Suppressor macrophage (primary cell): ENCODE measurements at regions not wholly inside any gene's neighbourhood (a gene's known extent, or its start where the extent isn't known, plus 50 kb on each side); places are given as distances from the start of the nearest gene placed in this dataset.
"Not testable (repeated sequence)": the region's sequence is repeated elsewhere in the genome, so short reads cannot be mapped to it uniquely, and the experiment has no call there.

Experiments used
- DNase-seq, 4 experiments: peaks; one replicate each; pipeline ENCODE4 v3.0.0-alpha.2; 2020 to 2022

DNA sequence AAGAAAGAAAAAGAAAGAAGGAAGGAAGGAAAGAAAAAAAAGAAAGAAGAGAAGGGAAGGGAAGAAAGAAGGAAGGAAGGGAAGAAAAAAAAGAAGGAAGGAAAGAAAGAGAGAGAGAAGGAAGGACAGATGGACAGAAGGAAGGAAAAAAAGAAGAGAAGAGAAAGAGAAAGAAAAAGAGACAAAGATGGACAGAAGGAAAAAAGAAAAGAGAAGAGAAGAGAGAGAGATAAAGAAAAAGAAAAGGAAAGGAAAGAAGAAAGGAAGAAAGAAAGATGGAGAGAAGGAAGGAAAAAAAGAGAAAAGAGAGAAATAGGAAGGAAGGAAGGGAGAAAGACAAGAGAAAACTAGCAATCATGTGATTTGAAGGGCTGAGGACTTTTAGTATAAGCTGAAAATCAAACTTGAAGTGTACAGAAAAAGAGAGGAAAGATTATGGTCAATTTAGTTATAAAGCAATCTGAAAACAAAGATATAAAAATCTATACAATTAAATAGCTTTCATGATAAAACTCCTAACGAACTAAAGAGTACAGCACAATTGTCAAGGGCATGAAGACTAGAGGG, 115.3 kb downstream of the LTN1 start:
- no peak for DNase-seq

DNA sequence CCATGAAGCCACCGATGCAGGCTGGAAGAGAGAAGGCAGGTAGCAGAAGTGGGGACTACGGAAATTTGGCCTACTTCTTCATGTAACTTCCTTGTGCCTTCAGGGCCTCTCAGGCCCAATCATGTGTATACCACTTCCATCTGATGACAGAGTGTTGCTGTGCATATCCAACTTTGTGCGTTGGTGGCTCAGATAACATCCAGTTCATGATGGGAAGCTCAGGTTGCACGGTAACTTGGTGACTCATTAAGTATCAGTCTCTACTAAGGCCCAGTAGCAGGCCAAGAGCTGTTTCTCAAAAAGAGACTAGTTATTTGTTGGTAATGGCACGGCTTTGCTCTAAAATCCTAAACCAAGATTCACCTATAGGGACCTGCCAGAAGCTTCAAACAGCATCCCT, 117.6 kb downstream of the LTN1 start:
- DNase-seq: no peak

DNA sequence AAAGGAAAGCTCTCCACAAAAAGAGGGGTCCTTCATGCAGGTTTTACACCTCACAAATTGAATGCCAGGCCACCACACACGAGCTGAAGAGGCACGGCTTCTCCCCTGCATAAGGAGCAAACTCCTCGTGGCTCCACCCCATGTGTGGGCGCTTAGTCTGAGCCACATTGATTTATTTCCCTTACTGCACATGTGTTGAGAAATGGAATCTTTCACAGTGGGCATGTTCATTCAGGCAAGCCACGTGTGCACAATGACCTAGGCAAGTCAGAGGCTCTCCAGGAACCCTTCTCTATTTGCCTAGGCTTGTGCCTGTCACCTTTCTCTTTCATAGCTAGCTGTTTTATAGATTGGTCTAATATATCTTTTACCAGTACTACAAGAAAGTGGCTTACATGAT, 120.5 kb downstream of the LTN1 start:
- DNase-seq: no peak

DNA sequence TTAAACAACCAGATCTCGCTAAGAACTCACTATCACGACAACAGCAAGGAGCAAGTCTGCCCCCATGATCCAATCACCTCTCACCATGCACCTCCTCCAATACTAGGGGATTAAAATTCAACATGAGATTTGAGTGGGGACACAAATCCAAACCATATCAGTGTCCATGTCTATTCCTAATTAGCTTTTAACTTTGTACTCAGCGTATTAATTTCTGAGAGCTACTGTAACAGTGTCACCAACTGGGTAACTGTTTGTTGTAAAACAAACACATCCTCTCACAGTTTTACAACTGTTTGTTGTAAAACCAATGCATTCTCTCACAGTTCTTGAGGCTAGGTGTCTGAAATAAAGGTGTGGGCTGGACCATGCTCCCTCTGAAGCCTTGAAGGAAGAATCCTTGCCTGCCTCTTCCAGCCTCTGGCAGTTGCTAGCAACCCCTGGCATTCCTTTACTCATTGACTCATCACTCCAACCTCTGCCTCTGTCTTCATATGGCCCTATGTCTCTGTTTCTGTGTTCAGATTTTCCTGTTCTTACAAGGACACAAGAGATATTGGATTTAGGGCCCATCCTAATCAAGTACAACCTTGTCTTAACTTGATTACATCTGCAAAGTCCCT, 121.2 kb downstream of the LTN1 start:
- no peak for DNase-seq

DNA sequence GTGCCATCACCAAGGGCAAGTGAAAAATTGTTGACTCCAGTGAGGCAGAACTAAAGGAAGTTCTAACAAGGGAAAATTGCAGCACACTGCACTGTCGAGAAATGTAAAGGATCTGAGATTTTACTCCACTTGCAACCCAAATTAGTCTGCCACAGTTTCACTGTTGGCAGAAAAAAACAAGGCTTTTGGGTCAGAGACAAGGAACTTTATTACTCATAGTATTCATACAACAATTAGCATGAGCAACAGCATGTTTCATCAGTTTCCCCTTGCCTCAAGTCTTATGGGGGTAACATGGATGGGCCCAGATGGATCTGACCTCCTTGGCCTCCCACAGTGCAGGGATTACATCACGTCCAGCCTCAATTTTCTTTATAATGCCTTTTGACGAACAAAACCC, 125.3 kb downstream of the LTN1 start:
- no peak for DNase-seq

DNA sequence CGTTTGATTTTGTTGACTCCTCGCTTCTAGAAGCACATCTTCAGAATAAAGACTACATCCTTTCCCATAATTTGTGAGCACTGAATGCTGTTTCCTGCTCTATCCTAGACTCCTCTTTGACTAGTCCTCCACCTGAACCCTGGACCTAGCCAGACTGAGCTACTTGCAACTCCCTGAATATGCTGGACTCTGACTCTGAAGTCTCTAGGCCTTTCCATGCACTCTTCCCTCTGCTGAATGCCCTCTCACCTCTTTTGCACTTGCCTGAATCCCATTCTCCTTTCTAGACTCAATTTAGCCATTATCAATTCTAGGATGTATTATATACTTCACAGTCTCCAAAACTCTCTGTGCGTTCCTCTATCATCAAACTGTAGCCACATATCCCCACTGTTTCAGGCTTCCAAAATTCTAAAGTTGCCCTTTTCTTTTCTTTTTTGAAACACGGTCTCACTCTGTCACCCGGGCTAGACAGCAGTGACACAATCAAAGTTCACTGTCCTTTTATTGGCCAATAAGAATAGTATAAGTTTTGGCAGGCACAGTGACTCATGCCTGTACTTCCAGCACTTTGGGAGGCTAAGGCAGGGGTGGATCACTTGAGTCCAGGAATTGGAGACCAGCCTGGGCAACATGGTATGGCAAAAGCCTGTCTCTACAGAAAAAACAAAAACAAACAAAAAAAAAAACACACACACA, 127.0 kb downstream of the LTN1 start:
- DNase-seq: no peak

DNA sequence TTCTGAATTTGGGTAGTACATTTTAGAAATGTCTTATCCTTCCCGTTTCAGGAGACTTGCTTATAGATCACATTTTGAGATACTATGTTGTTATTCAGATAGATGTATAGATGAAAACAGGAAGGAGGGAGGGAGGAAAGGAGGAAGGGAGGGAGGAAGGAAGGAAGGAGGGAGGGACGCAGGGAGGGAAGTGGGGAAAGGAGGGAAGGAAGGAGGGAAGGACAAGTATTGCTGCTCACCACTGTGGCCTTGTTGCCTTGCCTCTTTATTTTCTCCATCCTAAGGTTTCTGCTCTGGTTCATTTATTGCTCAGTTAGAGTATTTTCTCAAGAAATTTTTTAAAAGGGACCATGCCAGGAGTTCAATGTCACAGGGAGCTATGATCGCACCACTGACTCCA, 134.3 kb downstream of the LTN1 start:
- no peak for DNase-seq

DNA sequence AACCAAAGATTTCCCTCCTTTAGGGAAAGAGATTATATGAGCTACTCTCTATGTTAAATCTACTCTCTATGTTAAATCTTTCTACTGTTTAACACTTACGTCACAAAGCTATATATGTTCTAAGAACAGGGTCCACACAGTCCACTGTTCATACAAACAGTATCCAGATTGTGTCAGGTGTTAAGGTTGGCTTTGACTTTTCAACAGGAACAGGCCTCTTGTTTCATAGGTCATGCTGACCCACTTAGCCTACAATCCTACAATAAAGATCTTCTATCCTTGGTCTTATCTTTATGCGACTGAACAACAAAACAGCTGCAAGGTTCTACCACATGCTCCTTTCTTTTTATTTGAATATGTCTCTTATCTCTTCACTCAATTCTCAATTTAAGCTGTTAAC, 134.9 kb downstream of the LTN1 start:
- DNase-seq: no peak

DNA sequence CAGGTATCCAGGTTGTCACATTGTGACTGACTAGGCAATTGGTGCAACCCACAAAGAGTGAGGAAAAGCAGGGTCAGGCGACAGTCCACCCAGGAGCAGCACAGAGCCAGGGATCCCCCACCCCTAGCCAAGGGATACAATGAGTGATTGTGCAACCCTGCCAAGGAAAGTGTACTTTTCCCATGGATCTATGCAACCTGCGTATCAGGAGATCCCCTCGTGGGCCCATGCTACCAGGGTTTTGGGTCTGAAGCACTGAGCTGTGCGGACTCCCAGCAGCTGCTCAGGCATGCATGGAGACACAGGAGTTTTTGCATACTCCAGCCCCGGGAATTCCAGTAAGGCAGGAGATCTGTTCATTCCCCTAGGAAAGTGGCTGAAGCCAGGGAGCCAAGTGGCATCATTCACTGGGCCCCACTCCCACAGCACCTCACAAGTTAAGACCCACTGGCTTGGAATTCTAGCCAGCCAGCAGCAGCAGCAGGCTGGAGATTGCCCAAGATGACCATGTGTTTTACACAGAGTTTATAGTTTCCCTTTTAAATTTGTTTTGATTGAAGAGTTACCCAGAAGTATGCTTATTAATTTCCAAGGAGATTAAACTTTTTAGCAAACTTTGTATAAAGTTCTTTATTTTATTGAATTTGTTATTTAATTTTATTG, 136.0 kb downstream of the LTN1 start:
- no peak for DNase-seq

DNA sequence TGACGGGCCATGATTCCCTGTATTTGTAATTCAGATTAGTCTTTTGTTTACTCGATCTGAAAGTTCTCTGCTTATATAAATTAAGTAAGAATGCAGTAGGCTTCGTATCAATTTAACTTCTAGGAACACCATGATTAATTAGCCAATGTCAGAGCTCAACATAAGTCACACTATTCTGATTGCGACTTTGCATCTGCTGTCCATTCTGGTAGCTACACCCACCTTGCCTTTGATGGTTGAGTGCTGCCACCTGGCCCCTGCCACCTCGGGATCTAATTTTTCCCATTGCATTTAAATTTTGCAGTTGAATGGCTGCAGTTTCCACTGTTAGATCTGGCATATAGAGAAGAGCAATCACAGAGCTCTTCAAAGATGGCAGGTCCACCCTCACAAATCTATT, 140.0 kb downstream of the LTN1 start:
- no peak for DNase-seq

DNA sequence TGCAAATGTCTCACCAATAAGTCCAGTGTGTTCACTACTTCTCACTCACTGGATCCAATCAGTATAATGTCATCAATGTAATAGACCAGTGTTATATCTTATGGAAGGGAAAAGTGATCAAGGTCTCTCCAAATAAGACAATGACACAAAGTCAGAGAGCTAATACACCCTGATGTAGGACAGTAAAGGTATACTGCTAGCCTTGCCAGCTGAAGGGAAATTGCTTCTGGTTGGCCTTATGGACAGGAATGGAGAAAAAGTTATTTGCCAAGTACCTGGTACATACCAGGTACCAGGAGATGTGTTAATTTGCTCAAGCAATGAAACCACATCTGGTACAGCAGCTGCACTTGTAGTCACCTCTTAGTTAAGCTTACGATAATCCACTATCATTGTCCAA, 141.0 kb downstream of the LTN1 start:
- DNase-seq: no peak

DNA sequence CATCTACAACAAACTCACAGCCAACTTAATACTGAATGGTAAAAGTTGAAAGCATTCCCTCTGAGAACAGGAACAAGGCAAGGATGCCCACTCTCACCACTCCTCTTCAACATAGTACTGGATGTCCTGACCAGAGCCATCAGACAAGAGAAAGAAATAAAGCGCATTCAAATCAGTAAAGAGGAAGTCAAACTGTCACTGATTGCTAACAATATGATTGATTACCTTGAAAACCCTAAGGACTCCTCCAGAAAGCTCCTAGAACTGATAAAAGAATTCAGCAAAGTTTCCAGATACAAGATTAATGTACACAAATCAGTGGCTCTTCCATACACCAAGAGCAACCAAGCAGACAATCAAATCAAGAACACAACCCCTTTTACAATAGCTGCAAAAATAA, 153.4 kb downstream of the LTN1 start:
- DNase-seq: not testable (repeated sequence)

DNA sequence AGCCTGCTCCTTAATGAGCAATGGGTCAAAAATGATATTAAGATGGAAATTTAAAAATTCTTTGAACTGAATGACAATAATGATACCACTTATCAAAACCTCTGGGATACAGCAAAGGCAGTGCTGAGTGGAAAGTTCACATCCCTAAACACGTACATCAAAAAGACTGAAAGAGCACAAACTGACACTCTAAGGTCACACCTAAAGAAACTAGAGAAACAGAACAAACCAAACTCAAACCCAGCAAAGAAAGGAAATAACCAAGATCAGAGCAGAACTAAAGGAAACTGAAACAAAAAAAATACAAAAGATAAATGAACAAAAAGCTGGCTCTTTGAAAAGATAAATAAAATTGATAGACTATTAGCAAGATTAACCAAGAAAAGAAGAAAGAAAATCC, 155.3 kb downstream of the LTN1 start:
- not testable (repeated sequence) for DNase-seq

DNA sequence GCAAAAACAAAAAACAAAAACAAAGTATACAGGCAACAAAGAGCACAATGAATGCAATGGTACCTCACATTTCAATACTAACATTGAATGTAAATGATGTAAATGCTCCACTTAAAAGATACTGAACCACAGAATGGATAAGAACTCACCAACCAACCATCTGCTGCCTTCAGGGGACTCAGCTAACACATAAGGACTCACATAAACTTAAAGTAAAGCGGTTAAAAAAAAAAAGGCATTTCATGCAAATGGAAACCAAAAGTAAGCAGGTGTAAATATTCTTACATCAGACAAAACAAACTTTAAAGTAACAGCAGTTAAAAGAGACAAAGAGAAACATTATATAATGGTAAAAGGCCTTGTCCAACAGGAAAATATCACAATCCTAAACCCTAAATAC, 156.1 kb downstream of the LTN1 start:
- not testable (repeated sequence) for DNase-seq

DNA sequence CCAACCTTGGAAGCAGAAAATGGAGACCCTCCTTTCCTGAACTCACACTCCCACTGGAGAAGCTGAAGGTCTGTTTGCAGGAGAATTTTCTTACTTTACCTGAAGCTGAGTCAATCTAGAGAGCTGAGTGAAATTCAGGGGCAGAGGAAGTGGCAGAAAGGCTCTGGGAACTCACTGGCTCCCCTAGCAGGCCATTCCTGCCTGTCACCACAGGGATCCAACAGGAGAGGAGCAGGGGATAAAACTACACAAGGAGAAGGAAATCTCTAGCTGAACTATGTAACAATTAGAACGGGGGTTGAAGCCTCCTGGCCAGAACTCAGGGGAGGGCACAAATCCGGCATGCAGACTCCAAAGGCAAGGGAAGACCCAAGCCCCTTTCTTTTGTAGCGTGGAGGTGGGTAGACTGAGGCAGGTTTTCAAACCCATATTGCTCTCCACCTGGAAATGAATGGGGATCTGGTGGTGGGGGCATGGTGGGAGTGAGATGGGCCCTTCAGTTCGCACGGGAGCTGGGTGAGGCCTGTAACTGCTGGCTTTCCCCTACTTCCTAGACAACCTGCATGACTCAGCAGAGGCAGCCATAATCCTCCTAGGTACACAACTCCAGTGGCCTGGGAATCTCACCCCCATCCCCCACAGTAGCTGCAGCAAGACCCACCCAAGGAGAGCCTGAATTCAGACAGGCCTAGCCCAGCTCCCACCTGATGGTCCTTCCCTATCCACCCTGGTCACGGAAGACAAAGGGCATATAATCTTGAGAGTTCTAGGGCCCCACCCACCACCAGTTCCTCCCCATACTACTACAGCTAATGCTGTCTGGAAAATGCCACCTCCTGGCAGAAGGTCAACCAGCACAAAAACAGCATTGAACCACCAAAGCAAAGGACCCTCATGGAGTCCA, 158.1 kb downstream of the LTN1 start:
- no peak for DNase-seq

DNA sequence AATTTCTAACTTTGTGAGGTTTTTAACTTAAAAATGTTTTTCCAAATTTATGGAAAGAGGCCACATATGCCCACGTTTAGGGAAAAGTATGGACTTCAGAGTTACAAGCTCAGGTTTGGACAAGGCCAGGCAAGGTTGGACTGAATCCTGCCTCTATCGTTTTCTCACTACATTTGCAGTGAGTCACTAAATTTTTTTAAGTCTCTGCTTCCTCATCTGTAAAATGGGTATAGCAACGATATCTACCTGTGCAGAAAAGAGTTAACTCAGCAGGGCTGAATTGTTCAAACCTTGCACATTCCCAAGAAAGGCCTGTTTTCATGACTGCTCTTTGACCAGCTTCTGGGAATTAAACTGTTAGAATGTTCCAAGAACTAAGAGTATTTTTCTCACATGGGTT, 159.1 kb downstream of the LTN1 start:
- no peak for DNase-seq

DNA sequence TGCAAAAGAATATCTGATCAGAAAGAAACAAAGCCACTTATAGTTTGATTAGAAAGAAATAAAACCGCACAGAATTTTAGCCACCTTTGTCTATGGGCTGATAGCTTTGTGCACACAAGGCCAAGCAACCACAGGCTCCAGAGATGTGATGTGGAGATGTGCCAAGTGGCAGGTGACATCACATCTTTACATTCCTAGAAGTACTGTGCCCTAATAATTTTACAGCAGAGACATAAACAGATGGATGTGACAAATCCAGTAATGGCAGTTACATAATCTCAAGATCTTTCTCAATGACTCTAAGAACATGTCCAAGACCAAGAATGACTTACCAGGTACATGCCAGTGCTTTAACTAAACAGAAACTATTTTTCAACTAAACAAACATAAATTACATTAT, 159.5 kb downstream of the LTN1 start:
- no peak for DNase-seq

DNA sequence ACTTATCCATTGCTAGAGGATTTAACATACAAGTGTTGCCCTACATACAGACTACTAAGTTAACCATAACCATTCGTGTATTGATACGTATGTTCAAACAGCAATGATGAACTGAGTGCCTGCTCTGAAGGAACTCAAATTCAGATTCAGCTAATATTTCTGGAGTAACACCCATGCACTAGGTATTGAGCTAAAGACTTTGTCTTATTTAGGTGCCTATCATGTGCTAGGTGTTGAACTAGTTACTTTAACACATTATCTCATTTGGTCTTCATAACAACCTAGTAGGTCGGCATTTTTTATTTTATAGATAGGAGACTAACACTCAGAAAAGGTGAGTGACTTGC, 160.0 kb downstream of the LTN1 start:
- DNase-seq: no peak

DNA sequence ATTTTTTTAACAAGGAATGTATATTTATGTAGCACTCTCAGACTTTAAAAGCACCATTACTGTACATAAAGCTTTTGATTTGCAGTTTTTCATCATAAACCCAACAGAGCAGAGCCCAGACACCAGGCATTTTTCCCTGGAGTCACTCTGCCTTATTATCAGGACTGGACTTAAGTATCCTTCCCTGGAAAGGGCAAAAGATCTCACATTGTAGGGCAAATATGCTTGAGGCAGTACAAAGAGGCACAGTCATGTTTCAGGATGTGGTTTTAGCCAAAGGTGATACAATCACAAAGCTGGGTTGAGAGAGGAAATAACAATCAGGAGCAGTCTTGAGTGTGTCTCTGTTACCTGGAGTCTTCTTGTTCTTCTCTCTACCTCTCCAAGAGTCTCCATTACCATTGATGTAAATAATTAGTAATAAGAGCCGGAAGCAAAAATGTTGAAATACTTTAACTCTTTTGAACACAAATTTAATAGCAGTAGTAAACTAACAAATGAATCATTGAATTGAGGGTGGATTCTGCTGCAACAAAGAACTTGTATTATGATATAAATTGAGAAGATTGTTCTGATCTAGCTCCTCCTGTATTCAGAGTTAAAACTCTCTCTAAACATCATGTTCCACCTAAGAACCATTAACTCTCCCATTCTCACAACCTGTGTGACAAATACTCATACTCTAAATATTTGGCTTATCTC, 160.5 kb downstream of the LTN1 start:
- DNase-seq: no peak

DNA sequence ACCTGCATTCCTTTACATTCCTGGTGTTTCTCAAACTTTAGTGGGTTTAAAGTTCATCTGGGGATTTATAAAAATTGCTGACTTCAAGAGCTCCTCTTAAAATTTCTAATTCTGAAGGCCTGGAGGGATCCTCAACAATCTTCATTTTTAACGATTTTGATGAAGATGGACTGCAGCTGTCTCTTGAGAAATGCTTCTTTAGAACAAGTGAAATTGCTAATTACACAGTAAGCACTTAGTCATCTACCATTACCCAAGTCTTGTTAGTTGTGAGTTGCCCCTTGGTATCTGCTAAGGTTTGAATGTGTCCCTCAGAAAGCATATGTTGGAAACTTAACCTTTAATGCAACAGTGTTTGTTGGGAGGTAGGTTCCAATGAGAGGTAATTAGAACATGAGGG, 163.7 kb downstream of the LTN1 start:
- DNase-seq: no peak

DNA sequence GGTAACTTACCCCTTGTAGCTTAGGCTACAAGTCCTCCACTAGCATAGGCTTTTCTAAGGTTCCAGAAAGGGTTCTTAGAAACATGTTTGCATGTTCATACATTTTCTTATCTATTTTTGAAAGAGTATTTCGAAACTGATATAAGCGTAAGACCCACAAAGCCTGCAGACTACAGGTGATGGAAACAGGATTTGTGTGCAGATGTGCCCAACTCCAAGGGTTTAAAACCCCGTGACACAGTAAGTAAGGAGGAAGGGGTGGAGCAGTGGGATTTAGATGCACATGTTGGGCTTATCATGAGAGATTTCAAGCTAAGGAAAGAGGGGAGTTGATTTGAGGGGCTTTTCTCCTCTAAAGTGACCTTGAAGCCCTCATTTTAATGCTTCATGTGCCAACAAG, 164.7 kb downstream of the LTN1 start:
- no peak for DNase-seq

DNA sequence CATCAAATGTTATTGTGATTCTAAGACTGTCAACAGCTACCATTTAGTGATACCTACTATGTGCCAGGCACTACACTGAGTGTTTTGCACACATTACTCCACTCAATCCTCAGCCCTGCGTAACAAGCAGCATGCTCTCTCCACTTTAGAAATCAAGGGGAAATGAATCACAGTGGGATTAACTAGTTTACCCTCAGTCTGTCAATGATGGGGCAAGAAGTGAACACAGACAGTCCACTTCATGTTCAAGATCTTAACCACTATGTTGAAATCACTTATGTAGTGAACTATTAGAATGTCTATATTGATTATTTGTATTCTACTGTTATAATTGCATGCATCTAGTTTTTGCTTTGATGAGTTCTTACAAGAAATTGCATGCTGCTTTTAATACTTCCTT, 165.3 kb downstream of the LTN1 start:
- DNase-seq: no peak
